Prostate gland (tissue), 2 donors: ENCODE measurements at regions not wholly inside any gene's neighbourhood (a gene's known extent, or its start where the extent isn't known, plus 50 kb on each side); places are given as distances from the start of the nearest gene placed in this dataset.

Source experiments
- DNase-seq: peaks from one replicate; pipeline ENCODE4 v3.0.0-alpha.2; 2019; ENCODE audit warnings: low spot score
- H3K27ac ChIP-seq, 2 donors: fragments of 200-600 bp; sonication (generic); 2 replicates each; pipeline ENCODE4 v1.5.1; 2017 to 2019
- H3K27me3 ChIP-seq: fragments of 200-600 bp; sonication (generic); replicated peaks from 2 replicates; pipeline ENCODE4 v1.5.1; 2019; ENCODE audit not compliant: insufficient read depth
- H3K36me3 ChIP-seq, 2 donors: fragments of 200-600 bp; sonication (generic); 1 replicate in 1 of 2; 2 replicates in 1 of 2; pipeline versions ENCODE4 v1.5.1 to v1.8.1; 2017 to 2019
- H3K4me1 ChIP-seq: fragments of 200-600 bp; sonication (generic); replicated peaks from 2 replicates; pipeline ENCODE4 v1.5.1; 2019
- H3K4me3 ChIP-seq, 2 donors: fragments of 200-600 bp; sonication (generic); 2 replicates each; pipeline ENCODE4 v1.5.1; 2017 to 2019
- H3K9me3 ChIP-seq: fragments of 200-600 bp; sonication (generic); 2 replicates; pipeline ENCODE4 v1.5.1; 2017
- CTCF ChIP-seq, 4 experiments: fragments of 200-600 bp in 2 of 4; fragments of 450-650 bp in 2 of 4; sonication (generic) in 2 of 4; IDR thresholded peaks; 1 replicate in 3 of 4; 2 replicates in 1 of 4; pipeline ENCODE4 v1.5.1; 2016 to 2019; ENCODE audit warnings: antibody characterized with exemption in 4 of 4, mild to moderate bottlenecking in 2 of 4, moderate library complexity in 2 of 4
- POLR2A ChIP-seq: fragments of 450-650 bp; IDR thresholded peaks from one replicate; pipeline ENCODE4 v1.6.1; 2016; ENCODE audit warnings: antibody characterized with exemption, mild to moderate bottlenecking
- POLR2AphosphoS5 ChIP-seq: sonication (generic); formaldehyde crosslinking; IDR thresholded peaks from one replicate; pipeline ENCODE4 v1.6.1; 2017; ENCODE audit warnings: antibody characterized with exemption
- WGBS: methylation state at CpG from one replicate; pipeline ENCODE4 v1.1.5; 2018; 5-methylcytosine and 5-hydroxymethylcytosine counted together
- intact Hi-C: fragments of 100-400 bp; cut with DNase I; formaldehyde crosslinking; loops from one replicate; pipeline ENCODE4 v1.14.2; 2022

GRCh38 chr10:101291331-101292193 is 62.3 kb upstream of the LBX1 start:
- Histone ChIP-seq H3K4me1 (no peaks in the 10 kb centered on the region), H3K36me3 (no peaks in the 10 kb centered on the region), H3K9me3 (no peaks in the 10 kb centered on the region), H3K27me3 (no peaks in the 10 kb centered on the region), H3K4me3 (peak overlapping the region; percentile 37 to 40), H3K27ac (no peak overlapping the region)
- TF ChIP-seq POLR2A (no peak), CTCF (IDR thresholded peaks at IDR 0.05) (peak; percentile 22 to 57 (median 45)), POLR2AphosphoS5 (no peak)
- 4% methylated on average over 69 of the region's 69 CpGs for WGBS
- intact Hi-C loops, result loop anchor here (5.0 to 10.0 kb wide), 2 partner anchors 74 to 273 kb away; no protein-coding TSS in a partner anchor
- DNase-seq, result peak; percentile 24

- under 1% methylated on average over 65 of the region's 65 CpGs for WGBS
- TF ChIP-seq POLR2AphosphoS5 (no peak), POLR2A (no peak), CTCF (IDR thresholded peaks at IDR 0.05) (no peak)
- intact Hi-C loops, result loop anchor here (5.0 to 10.0 kb wide), 2 partner anchors 75 to 272 kb away; no protein-coding TSS in a partner anchor
- DNase-seq, result no peak
- Histone ChIP-seq H3K4me1 (no peaks in the 10 kb centered on the region), H3K4me3 (peak overlapping the region; percentile 37 to 40), H3K27ac (no peak overlapping the region), H3K36me3 (no peaks in the 10 kb centered on the region), H3K9me3 (no peaks in the 10 kb centered on the region), H3K27me3 (no peaks in the 10 kb centered on the region)
Measured at GRCh38 chr10:101292194-101293006, 61.6 kb upstream of the BTRC start.

GRCh38 chr10:101293007-101293723 is 60.8 kb upstream of the BTRC start:
- Histone ChIP-seq H3K4me1 (no peaks in the 10 kb centered on the region), H3K4me3 (peak overlapping the region in 1 of 2 donors; percentile 37), H3K27ac (no peak overlapping the region), H3K27me3 (no peaks in the 10 kb centered on the region), H3K9me3 (no peaks in the 10 kb centered on the region), H3K36me3 (no peaks in the 10 kb centered on the region)
- DNase-seq, result no peak
- TF ChIP-seq CTCF (IDR thresholded peaks at IDR 0.05) (no peak), POLR2AphosphoS5 (no peak), POLR2A (no peak)
- intact Hi-C loops, result loop anchor here (5.0 to 10.0 kb wide), 2 partner anchors 76 to 272 kb away; no protein-coding TSS in a partner anchor
- 56% methylated on average over 17 of the region's 17 CpGs for WGBS

- H3K36me3 ChIP-seq, result no peaks in the 10 kb centered on the region
- DNase-seq, result no peak
- TF ChIP-seq CTCF (IDR thresholded peaks at IDR 0.05) (no peak), POLR2AphosphoS5 (no peak), POLR2A (no peak)
- 96% methylated on average over 3 of the region's 3 CpGs for WGBS
- H3K4me3 ChIP-seq, result no peak overlapping the region
- H3K9me3 ChIP-seq, result no peaks in the 10 kb centered on the region
- no peak overlapping the region for H3K27ac ChIP-seq
- no peaks in the 10 kb centered on the region for H3K27me3 ChIP-seq
- H3K4me1 ChIP-seq, result no peaks in the 10 kb centered on the region
- intact Hi-C loops, result loop anchor here (5.0 to 10.0 kb wide), 2 partner anchors 77 to 271 kb away; no protein-coding TSS in a partner anchor
Measured at GRCh38 chr10:101294109-101294508, 59.9 kb upstream of the BTRC start.
